K562 (cell line): ENCODE measurements at regions not wholly inside any gene's neighbourhood (a gene's known extent, or its start where the extent isn't known, plus 50 kb on each side); places are given as distances from the start of the nearest gene placed in this dataset.

Experiments used
- ATAC-seq: fragments of 200-7000 bp; cut with Tn5 transposase; 3 replicates; pipeline ENCODE4 v1.9.1; 2020; ENCODE audit warnings: moderate library complexity
- BruUV-seq: library from RNA; stranded (reverse); fragments of 400-500 nt; replicated peaks from 2 replicates; lab custom pipeline; 2021; lab: Mats Ljungman, UMichigan
- CTCF ChIA-PET: fragments of 300-600 bp; formaldehyde crosslinking; extraction: SDS; loops from one replicate; lab custom pipeline; 2021; ENCODE audit warnings: low intra/inter-chr PET ratio; lab: Yijun Ruan, JAX
- POLR2A ChIA-PET: fragments of 300-600, 350-650 bp; sonication (Branson Sonifier 250); formaldehyde crosslinking; extraction: SDS; loops from one replicate; lab custom pipeline; 2021; ENCODE audit warnings: antibody characterized with exemption, inconsistent platforms; lab: Yijun Ruan, JAX
- DNase-seq, 4 experiments: peaks; one replicate each; pipeline versions ENCODE4 v3.0.0 to v3.0.0-alpha.2; 2011 to 2018; ENCODE audit warnings: low spot score in 3 of 4, mixed read lengths in 3 of 4; ENCODE audit errors: extremely low read depth in 1 of 4
- FAIRE-seq: peaks from 2 replicates; lab custom pipeline; 2011; peaks lifted over from hg19 to GRCh38; lab: Jason Lieb, UNC
- H2AFZ ChIP-seq: 2 replicates; pipeline ENCODE4 v1.6.0; 2011; ENCODE audit warnings: low read depth, low read length, control low read depth, inconsistent platforms
- H3K27ac ChIP-seq: fragments of 200-600 bp; 3 replicates; pipeline ENCODE4 v1.8.0; 2011; ENCODE audit warnings: low read depth, mild to moderate bottlenecking, control low read depth, inconsistent platforms, low read length, moderate library complexity, mixed read lengths; ENCODE audit errors: extremely low read depth
- H3K27me3 ChIP-seq, 2 experiments: fragments of 300-600 bp in 1 of 2; 2 replicates in 1 of 2; 3 replicates in 1 of 2; pipeline versions ENCODE4 v1.6.0 to v1.8.0; 2011; ENCODE audit warnings: inconsistent platforms in 2 of 2, low read length in 2 of 2, mild to moderate bottlenecking in 1 of 2, mixed read lengths in 1 of 2, moderate library complexity in 1 of 2; ENCODE audit not compliant: control insufficient read depth in 2 of 2, insufficient read depth in 2 of 2
- H3K36me3 ChIP-seq: fragments of 300-600 bp; 3 replicates; pipeline ENCODE4 v1.8.0; 2011; ENCODE audit warnings: mild to moderate bottlenecking, low read length, inconsistent platforms; ENCODE audit not compliant: control insufficient read depth, insufficient read depth
- H3K4me1 ChIP-seq, 2 experiments: fragments of 200-600 bp in 1 of 2; replicated peaks in 1 of 2; 2 replicates in 1 of 2; 3 replicates in 1 of 2; pipeline versions ENCODE4 v1.5.1 to v1.8.0; 2011; ENCODE audit warnings: inconsistent platforms in 2 of 2, low read length in 2 of 2, mild to moderate bottlenecking in 1 of 2, mixed read lengths in 1 of 2, moderate library complexity in 1 of 2; ENCODE audit not compliant: control insufficient read depth in 2 of 2, insufficient read depth in 2 of 2
- H3K4me2 ChIP-seq: 2 replicates; pipeline ENCODE4 v1.6.1; 2011; ENCODE audit warnings: low read length, control low read depth, inconsistent platforms, mixed read lengths; ENCODE audit not compliant: insufficient read depth
- H3K4me3 ChIP-seq: fragments of 200-600 bp; sonication (generic), shearing (Covaris generic); 2 replicates; pipeline ENCODE4 v1.5.1; 2016; ENCODE audit warnings: control low read depth, inconsistent platforms
- H3K79me2 ChIP-seq: fragments of 200-600 bp; 3 replicates; pipeline ENCODE4 v1.8.0; 2011; ENCODE audit warnings: low read length, inconsistent platforms; ENCODE audit not compliant: control insufficient read depth, insufficient read depth
- H3K9ac ChIP-seq, 2 experiments: 2 replicates each; pipeline versions ENCODE4 v1.6.0 to v1.6.1; 2011; ENCODE audit warnings: low read depth in 2 of 2, low read length in 2 of 2, control low read depth in 1 of 2, inconsistent platforms in 1 of 2, mild to moderate bottlenecking in 1 of 2, mixed read lengths in 1 of 2; ENCODE audit not compliant: insufficient read depth in 1 of 2
- H3K9me1 ChIP-seq: one replicate; pipeline ENCODE4 v1.6.0; 2011; ENCODE audit warnings: inconsistent platforms, mild to moderate bottlenecking, low read length, moderate library complexity; ENCODE audit not compliant: control insufficient read depth, insufficient read depth
- H3K9me3 ChIP-seq: replicated peaks from 2 replicates; pipeline ENCODE4 v1.5.1; 2011; ENCODE audit warnings: low read depth, low read length, inconsistent platforms; ENCODE audit not compliant: control insufficient read depth, insufficient read depth
- H4K20me1 ChIP-seq: replicated peaks from 2 replicates; pipeline ENCODE4 v1.6.1; 2011; ENCODE audit warnings: low read length, inconsistent platforms, mixed read lengths; ENCODE audit not compliant: control insufficient read depth, insufficient read depth
- C11orf30 ChIP-seq: fragments of 450-650 bp; IDR thresholded peaks from 2 replicates; pipeline ENCODE4 v1.6.1; 2016; ENCODE audit warnings: low read depth, mild to moderate bottlenecking
- CBX1 ChIP-seq: sonication (generic); IDR thresholded peaks from 2 replicates; pipeline ENCODE4 v1.6.1; 2016; ENCODE audit warnings: antibody characterized with exemption, low read depth, mild to moderate bottlenecking
- CEBPG ChIP-seq, 3 experiments: fragments of 200-800 bp in 1 of 3; sonication (Bioruptor generic) in 1 of 3; sonication (generic) in 1 of 3; formaldehyde crosslinking in 1 of 3; IDR thresholded peaks in 2 of 3; conservative IDR thresholded peaks in 1 of 3; 2 replicates each; pipeline versions ENCODE4 v1.6.1 to v1.8.0; 2016 to 2022; ENCODE audit warnings: missing compliant biosample characterization in 2 of 3, missing genetic modification characterization in 2 of 3, mild to moderate bottlenecking in 1 of 3, missing genetic modification reagents in 1 of 3
- CSDE1 ChIP-seq, 2 experiments: fragments of 450-650 bp; IDR thresholded peaks; 2 replicates each; pipeline ENCODE4 v1.6.1; 2016; ENCODE audit warnings: mild to moderate bottlenecking in 1 of 2
- ETV1 ChIP-seq: fragments of 450-650 bp; conservative IDR thresholded peaks from 2 replicates; pipeline ENCODE4 v1.6.1; 2016; ENCODE audit warnings: missing genetic modification characterization, control low read depth, low read depth, missing compliant biosample characterization
- FOXM1 ChIP-seq, 2 experiments: fragments of 450-650 bp in 1 of 2; sonication (generic) in 1 of 2; formaldehyde crosslinking in 1 of 2; IDR thresholded peaks; 2 replicates each; pipeline versions ENCODE4 v1.6.1 to v1.9.0; 2017 to 2022; ENCODE audit warnings: low read depth in 2 of 2, mild to moderate bottlenecking in 2 of 2, missing genetic modification reagents in 1 of 2, moderate library complexity in 1 of 2
- GABPB2 ChIP-seq: fragments of 250-450 bp; sonication (Bioruptor Pico); conservative IDR thresholded peaks from 2 replicates; pipeline ENCODE4 v1.5.1; 2021; ENCODE audit warnings: mild to moderate bottlenecking
- GATAD2A ChIP-seq: fragments of 450-650 bp; IDR thresholded peaks from 2 replicates; pipeline ENCODE4 v1.6.1; 2017
- HDGF ChIP-seq: fragments of 450-650 bp; IDR thresholded peaks from 2 replicates; pipeline ENCODE4 v1.6.1; 2016
- MAFF ChIP-seq: IDR thresholded peaks from 2 replicates; pipeline ENCODE4 v1.6.1; 2012; ENCODE audit warnings: low read length, improper control_type of control experiment
- MAFG ChIP-seq: fragments of 450-650 bp; conservative IDR thresholded peaks from 2 replicates; pipeline ENCODE4 v1.6.1; 2016; ENCODE audit warnings: missing genetic modification characterization, missing compliant biosample characterization
- MBD2 ChIP-seq: sonication (generic); IDR thresholded peaks from 2 replicates; pipeline ENCODE4 v1.6.1; 2016; ENCODE audit warnings: low read depth, borderline replicate concordance
- MCM7 ChIP-seq, 2 experiments: fragments of 450-650 bp; IDR thresholded peaks; 2 replicates each; pipeline ENCODE4 v1.6.1; 2016 to 2018
- PHTF2 ChIP-seq: fragments of 250-450 bp; sonication (Bioruptor Pico); IDR thresholded peaks from 2 replicates; pipeline ENCODE4 v1.5.0; 2021; ENCODE audit warnings: mild to moderate bottlenecking
- RFX1 ChIP-seq: fragments of 450-650 bp; IDR thresholded peaks from 2 replicates; pipeline ENCODE4 v1.6.1; 2016; ENCODE audit warnings: mild to moderate bottlenecking, moderate library complexity
- SIRT6 ChIP-seq: IDR thresholded peaks from one replicate; pipeline ENCODE4 v1.6.1; 2012; ENCODE audit warnings: low read depth, mild to moderate bottlenecking, control low read depth, inconsistent platforms, low read length, moderate library complexity
- ZNF316 ChIP-seq: fragments of 450-650 bp; IDR thresholded peaks from 2 replicates; pipeline ENCODE4 v1.6.1; 2016
- ZNF444 ChIP-seq: fragments of 250-450 bp; sonication (Bioruptor Pico); IDR thresholded peaks from 2 replicates; pipeline ENCODE4 v1.4.0; 2020; ENCODE audit warnings: mild to moderate bottlenecking, moderate library complexity
- ZZZ3 ChIP-seq: fragments of 450-650 bp; IDR thresholded peaks from 2 replicates; pipeline ENCODE4 v1.6.1; 2016; ENCODE audit warnings: antibody characterized with exemption, mild to moderate bottlenecking, moderate library complexity
- WGBS: fragments of 100-300 bp; shearing (Covaris generic); methylation state at CpG from one replicate; pipeline ENCODE4 v1.1.6; 2016; ENCODE audit warnings: low coverage, mixed read lengths; ENCODE audit not compliant: insufficient coverage; ENCODE audit errors: missing lambda C conversion rate; 5-methylcytosine and 5-hydroxymethylcytosine counted together
- in situ Hi-C: fragments of 300-500 bp; cut with MboI; formaldehyde crosslinking; loops from 4 replicates; pipeline ENCODE4 v1.15.0; 2018; ENCODE audit warnings: inconsistent platforms, mixed read lengths
- intact Hi-C: fragments of 100-400 bp; cut with micrococcal nuclease; formaldehyde crosslinking; loops from 2 replicates; pipeline ENCODE4 v1.14.2; 2022
- TF ChIP-seq, protein P1 (sequence below): fragments of 250-450 bp; sonication (Bioruptor Pico); IDR thresholded peaks from 2 replicates; pipeline ENCODE4 v1.8.0; 2022; ENCODE audit warnings: moderate library complexity, mild to moderate bottlenecking, inconsistent platforms

DNA sequence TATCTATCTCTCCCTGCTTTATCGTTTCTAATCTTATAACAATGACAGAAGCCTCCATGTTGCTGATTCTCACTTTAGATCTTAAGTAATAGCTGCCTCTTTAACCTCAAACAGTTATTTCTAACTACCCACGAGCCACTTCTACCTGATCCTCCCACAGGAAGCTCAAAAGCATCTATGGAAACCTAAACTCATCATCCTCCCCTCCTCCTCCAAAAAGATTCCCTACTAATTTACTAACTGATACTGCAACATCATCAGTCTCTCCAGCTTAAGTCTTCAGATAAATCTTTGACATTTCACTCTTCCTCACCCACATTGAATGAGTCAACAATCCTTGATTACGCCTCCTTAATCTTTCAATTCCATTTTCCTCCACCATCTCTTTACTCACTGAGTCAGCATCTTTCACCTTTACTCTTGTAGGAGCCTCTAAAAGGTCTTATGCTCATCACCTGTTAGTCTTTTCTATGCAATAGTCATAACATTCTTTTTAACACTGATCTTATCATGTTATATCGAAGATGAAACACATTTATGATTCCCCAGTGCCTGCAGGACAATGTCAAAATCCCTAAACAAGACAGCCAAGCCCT is 526.7 kb upstream of the CDH4 start:
- Histone ChIP-seq H4K20me1 (no peaks in the 10 kb centered on the region; the same call in 1 of the 2 replicates), H3K4me3 (no peak overlapping the region), H3K9me3 (no peaks in the 10 kb centered on the region), H3K4me1 (no peaks in the 10 kb centered on the region), H3K27me3 (no peaks in the 10 kb centered on the region), H3K36me3 (no peaks in the 10 kb centered on the region), H3K9ac (no peak overlapping the region), H3K79me2 (no peaks in the 10 kb centered on the region), H3K9me1 (no peaks in the 10 kb centered on the region), H2AFZ (no peak overlapping the region), H3K27ac (no peak overlapping the region), H3K4me2 (no peak overlapping the region)
- DNase-seq, result no peak
- FAIRE-seq, result no peak
- ATAC-seq, result no peak
- ChIA-PET CTCF (no interaction called here), POLR2A (no interaction called here)
- 0% methylated on average over 4 of the region's 4 CpGs for WGBS
- in situ Hi-C loops, result no loop called here
- TF ChIP-seq GATAD2A (no peak), C11orf30 (peak; percentile 36; the same call in 1 of the 2 replicates), ZNF316 (peak; percentile 72), MAFG (tag) (0 out of 2 replicates have a peak, but pooled peaks have one; percentile 17)
- no TSS peak for BruUV-seq
- intact Hi-C loops, result no loop called here

DNA sequence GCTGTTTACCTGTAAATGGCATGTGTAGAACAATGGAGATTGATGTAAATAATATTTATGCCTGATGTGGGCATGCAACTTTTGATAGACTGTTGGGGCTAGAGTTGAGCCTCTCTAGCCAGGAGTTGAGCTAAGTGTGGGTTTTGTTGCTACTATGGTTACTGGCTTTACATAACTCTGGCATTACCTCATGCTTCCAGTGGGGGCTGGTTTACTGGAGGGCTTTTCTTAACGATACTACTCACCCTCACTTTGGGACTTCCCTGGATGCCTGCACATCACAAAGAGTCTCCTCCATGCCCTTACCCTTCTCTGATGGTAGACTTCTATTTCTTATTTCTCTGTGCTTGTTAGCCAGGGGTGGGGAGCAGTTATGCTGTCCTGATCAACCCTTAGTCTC is 524.6 kb upstream of the CDH4 start:
- intact Hi-C loops, result no loop called here
- Histone ChIP-seq H2AFZ (no peak overlapping the region), H4K20me1 (no peaks in the 10 kb centered on the region; the same call in 1 of the 2 replicates), H3K4me3 (no peak overlapping the region), H3K4me2 (no peak overlapping the region), H3K36me3 (no peaks in the 10 kb centered on the region), H3K27ac (no peak overlapping the region), H3K9me3 (no peaks in the 10 kb centered on the region), H3K9ac (no peak overlapping the region), H3K27me3 (no peaks in the 10 kb centered on the region), H3K79me2 (no peaks in the 10 kb centered on the region), H3K4me1 (no peaks in the 10 kb centered on the region), H3K9me1 (no peaks in the 10 kb centered on the region)
- ATAC-seq (no peak), DNase-seq (no peak), FAIRE-seq (no peak)
- 0% methylated on average over 1 of the region's 1 CpG for WGBS
- in situ Hi-C loops, result no loop called here
- no TSS peak for BruUV-seq
- POLR2A ChIA-PET, result no interaction called here
- CTCF ChIA-PET, result no interaction called here
- TF ChIP-seq RFX1, result no peak
- TF ChIP-seq MCM7 (IDR thresholded peaks at IDR 0.05), result no peak
- TF ChIP-seq CEBPG (CRISPR knock-in tag; IDR thresholded peaks at IDR 0.05), result no peak
- no peak for TF ChIP-seq CEBPG (tag; conservative IDR thresholded peaks at IDR 0.05 in 1 of 2, IDR thresholded peaks at IDR 0.05 in 1 of 2)
- no peak for TF ChIP-seq CBX1
- TF ChIP-seq PHTF2, result no peak
- no peak for TF ChIP-seq HDGF
- TF ChIP-seq SIRT6, result no peak
- TF ChIP-seq ZZZ3, result no peak
- no peak for TF ChIP-seq CSDE1 (IDR thresholded peaks at IDR 0.05)
- TF ChIP-seq GABPB2 (CRISPR knock-in tag), result no peak
- TF ChIP-seq FOXM1 (IDR thresholded peaks at IDR 0.05; ENCODE audit: low read depth), result no peak
- no peak for TF ChIP-seq FOXM1 (CRISPR knock-in tag; IDR thresholded peaks at IDR 0.05; ENCODE audit: low read depth)
- no peak for TF ChIP-seq ZNF444
- TF ChIP-seq MAFF, result no peak
- no peak for TF ChIP-seq MBD2
- TF ChIP-seq, protein P1, sequence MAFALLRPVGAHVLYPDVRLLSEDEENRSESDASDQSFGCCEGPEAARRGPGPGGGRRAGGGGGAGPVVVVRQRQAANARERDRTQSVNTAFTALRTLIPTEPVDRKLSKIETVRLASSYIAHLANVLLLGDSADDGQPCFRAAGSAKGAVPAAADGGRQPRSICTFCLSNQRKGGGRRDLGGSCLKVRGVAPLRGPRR, result no peak
- TF ChIP-seq ETV1, result no peak
